DMS153 treated with DMSO at 0.1 percent for 48 hours (cell line): ENCODE measurements at regions not wholly inside any gene's neighbourhood (a gene's known extent, or its start where the extent isn't known, plus 50 kb on each side); places are given as distances from the start of the nearest gene placed in this dataset.

Experiments
- DNase-seq: peaks from one replicate; lab custom pipeline; 2025; ENCODE audit not compliant: unreplicated experiment; lab: John Stamatoyannopoulos, UW

GRCh38 chr2:5444854-5445253 lies 247.3 kb upstream of the SOX11 start:
- no peak for DNase-seq

DNA sequence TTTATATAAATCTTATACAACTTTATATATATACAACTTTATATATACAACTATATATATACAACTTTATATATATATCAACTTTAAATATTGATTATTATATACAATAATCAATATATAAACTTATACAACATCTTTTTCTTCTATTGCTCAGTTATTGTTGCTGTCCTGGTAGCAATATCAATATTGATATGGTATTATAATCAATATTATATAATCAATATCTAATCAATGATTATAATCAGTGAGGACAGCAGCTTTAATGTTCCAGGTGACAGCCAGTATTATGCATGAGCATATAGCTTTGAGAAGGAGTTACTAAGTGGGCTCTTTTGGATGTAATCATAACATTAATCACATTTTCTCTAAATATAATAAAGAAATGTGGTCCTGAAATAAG lies 242.3 kb upstream of the SOX11 start:
- DNase-seq, result no peak

GRCh38 chr2:5453220-5454050 lies 238.7 kb upstream of the SOX11 start:
- no peak for DNase-seq

DNA sequence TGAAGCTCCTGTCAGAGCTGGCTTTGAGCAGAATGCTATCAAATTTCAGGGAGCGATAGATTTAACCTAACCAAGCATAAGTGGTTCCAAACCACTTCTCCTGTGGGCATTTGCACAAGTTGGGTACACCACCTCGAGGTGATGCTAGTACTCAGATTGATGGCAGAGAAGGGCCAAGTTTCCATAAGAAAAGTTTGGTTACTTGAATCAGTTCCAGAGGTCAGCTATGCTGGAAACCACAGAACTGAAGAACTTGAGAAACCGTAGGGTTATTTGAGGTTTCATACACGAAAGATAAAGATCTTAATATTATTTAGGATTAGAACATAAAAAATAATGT lies 238.2 kb upstream of the SOX11 start:
- DNase-seq, result no peak

- DNase-seq, result no peak
These were observed 233.1 kb upstream of the SOX11 start for GRCh38 chr2:5459041-5459440.

GRCh38 chr2:5464657-5465056 lies 227.5 kb upstream of the SOX11 start:
- no peak for DNase-seq

- no peak for DNase-seq
These were observed 226.3 kb upstream of the SOX11 start for GRCh38 chr2:5465859-5466258.

DNA sequence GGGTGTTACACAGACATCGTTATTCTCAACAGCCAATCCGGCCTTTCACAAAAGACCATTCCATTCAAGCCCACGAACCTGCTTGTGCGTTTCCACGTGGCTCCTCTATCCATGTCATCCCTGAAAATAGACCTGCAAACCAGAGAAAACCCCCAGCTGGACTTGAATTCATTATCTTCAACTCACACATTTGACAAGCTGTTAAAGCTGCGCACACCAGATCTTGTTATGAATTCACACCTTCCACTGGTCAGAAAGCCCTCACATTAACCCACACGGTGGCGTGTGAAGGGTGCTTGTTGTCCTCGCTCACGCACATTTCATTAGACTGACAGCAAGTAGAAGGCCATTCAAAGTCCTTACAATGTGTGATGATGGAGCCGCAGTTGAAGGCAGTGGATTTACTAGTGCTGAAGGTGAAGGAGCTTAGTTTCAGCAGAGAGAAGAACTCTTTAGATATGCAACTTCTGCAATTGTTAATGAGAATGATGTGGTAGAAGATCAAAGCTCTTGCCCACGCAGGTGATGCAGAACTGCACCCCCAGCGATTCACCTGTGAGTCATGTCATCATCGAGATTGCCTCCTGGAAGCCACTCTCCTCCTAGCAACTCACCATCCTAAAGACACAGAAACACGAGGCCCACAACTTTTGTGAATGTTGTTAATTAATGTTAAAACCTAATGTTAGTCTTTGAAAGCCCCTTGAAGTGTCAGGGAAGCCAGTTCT lies 224.8 kb upstream of the SOX11 start:
- no peak for DNase-seq

GRCh38 chr2:5472673-5473072 lies 219.5 kb upstream of the SOX11 start:
- DNase-seq, result no peak

- DNase-seq, result no peak
These were observed 218.5 kb upstream of the SOX11 start for GRCh38 chr2:5473635-5474034.

DNA sequence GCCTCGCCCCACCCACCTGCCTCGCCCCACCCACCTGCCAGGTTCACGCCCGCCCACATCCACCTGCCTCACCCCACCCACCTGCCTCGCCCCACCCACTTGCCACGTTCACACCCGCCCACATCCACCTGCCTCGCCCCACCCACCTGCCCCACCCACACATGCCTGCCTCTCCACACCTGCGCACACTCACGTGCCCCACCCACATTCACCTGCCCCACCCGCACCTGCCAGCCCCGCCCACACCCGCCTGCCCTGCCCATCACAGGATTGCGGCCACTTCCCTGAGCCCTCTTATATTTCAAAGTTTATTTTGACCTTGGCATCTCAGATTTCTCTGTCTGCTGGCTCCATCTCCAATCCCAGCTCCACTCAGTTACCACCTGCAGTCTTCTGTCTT lies 217.5 kb upstream of the SOX11 start:
- no peak for DNase-seq

- DNase-seq, result peak; percentile 24
These were observed 212.8 kb upstream of the SOX11 start for GRCh38 chr2:5479265-5479928.

GRCh38 chr2:5482929-5483331 lies 209.3 kb upstream of the SOX11 start:
- no peak for DNase-seq

DNA sequence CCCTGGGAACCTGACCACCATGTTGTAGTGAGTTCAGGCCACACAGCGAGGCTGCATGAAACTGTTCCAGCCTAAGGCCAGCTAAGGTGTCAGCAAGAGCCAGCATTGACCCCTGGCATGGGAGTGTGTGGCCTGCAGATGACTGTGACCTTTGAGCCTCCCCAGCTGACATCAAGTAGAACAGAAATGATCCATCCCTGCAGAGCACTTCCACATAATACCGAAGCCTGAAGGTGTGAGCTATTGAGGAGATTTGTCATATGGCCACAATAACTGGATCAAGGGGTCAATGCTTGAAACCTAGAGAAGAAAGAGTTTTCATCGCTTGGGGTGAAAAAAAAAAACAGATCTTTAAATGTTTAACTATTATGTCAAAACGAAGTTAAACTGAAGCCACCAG lies 207.3 kb upstream of the SOX11 start:
- no peak for DNase-seq

- DNase-seq, result no peak
These were observed 200.7 kb upstream of the SOX11 start for GRCh38 chr2:5491523-5491922.

DNA sequence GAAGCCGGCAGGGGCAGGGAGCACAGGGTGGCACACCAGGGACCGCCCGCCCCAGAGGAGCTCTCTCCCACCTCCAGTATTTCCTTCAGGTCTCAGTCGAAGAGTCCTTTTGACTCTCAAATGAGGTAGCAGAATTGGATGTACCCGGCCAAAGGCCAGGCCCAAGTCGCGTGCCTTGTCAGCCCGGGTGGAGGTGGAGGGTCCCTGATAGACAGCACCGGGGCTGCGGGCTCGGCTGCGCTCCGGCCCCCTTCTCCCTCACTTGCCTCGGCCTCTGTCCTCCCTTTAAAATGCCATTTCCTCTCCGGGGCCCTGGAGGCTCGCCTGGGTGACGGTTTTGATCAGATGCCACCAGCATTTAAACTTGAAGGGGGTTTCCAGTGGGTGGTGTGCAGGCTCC lies 198.9 kb upstream of the SOX11 start:
- DNase-seq, result no peak

DNA sequence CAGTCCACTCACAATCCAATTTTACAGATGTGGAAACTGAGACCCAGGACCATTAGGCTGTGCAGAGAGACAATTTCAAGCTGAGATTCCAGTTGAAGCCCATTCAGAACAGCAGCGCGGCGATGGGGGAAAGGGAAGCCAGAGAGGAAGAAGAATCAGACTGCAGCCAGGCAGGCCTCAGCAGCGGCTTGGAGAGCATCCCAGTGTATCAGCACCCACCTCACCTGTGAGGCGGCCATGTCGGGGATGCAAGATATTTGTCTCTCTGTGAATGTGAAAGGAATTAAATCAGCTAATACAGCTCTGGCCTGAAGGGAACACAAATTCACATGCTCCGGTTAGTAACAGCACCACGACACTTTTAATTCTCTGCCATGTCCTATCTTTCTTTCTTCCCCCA lies 198.0 kb upstream of the SOX11 start:
- no peak for DNase-seq

- no peak for DNase-seq
These were observed 196.6 kb upstream of the SOX11 start for GRCh38 chr2:5495586-5495985.

DNA sequence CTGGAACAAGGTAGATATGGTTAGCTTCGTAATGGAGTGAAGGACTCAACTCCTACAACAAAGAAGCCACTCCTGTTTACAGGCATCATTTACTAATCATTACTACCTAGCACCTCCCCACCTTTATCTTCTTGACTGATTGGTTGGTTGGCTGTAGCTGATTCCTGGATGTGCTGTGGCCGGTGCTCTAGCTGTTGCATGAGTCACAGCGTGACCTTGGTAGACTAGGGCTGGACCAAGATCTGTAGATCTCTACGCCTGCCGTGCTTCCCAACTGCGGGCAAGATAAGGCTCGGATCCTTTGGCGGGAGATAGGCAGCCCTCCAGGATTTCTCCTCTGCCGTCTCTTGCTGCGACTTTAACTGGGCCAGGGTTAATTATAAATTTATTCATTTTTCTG lies 194.3 kb upstream of the SOX11 start:
- no peak for DNase-seq

DNA sequence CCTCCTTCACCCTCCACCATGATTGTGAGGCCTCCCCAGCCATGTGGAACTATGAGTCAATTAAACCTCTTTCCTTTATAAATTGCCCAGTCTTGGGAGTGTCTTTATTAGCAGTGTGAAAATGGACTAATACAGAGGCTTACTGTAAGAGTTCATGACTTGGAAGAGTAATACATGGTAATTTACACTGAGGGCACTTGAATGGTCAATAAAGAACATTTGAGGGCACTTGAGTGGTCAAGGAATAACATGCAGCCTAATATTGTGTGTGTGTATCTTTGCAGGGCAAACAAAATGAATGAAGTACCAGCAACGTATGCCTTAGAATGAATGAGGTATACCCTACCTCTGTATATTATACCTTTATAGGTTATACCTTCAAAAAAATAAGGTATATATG lies 190.4 kb upstream of the SOX11 start:
- DNase-seq, result no peak

DNA sequence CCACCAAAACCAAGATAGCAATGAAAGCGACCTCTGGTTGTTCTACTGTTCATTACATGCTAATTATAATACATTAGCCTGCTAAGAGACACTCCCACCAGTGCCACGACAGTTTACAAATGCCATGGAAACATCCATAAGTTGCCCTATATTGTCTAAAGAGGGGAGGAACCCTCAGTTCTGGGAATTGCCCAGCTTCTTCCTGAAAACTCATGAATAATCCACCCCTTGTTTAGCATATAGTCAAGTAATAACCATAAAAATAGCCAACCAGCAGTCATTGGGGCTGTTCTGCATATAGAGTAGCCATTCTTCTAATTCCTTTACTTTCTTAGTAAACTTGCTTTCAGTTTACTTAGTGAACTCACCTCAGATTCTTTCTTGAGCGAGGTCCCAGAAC lies 189.8 kb upstream of the SOX11 start:
- no peak for DNase-seq

- DNase-seq, result no peak
These were observed 187.4 kb upstream of the SOX11 start for GRCh38 chr2:5504756-5505155.
